ENCODE measurements at regions not wholly inside any gene's neighbourhood (a gene's known extent, or its start where the extent isn't known, plus 50 kb on each side); places are given as distances from the start of the nearest gene placed in this dataset.

DNA sequence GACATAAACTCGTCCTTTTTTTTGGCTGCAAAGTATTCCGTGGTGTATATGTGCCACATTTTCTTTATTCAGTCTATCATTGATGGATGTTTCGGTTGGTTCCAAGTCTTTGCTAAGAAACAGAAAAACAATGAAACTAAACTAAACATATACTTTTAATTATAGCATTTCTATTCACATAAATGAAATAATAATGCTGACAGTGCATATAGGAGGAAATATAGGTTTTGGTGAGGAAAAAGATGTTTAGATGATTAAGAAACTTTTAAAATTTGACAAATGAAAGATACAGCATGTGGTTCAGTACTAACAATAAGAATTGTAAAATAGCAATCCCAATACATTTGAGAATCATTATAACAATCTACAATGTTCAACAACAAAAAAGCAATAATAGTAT lies 1094.5 kb upstream of the CDH6 start:
- TF ChIP-seq CTCF (conservative IDR thresholded peaks at IDR 0.05 in 1 of 2, IDR thresholded peaks at IDR 0.05 in 1 of 2; ENCODE audit: low read depth in 1 of 2, low read length in 2 of 2) (no peak), EZH2 (IDR thresholded peaks at IDR 0.05; ENCODE audit: low read length, missing control alignments) (no peak)

Data from fibroblast of lung (primary cell).